CD4-positive, alpha-beta T cell treated with Interleukin-2 at 100 ng/mL for 4 hours (primary cell): ENCODE measurements at regions not wholly inside any gene's neighbourhood (a gene's known extent, or its start where the extent isn't known, plus 50 kb on each side); places are given as distances from the start of the nearest gene placed in this dataset.
"Not testable (repeated sequence)": the region's sequence is repeated elsewhere in the genome, so short reads cannot be mapped to it uniquely, and the experiment has no call there.

Experiments used
- DNase-seq: peaks from one replicate; pipeline ENCODE4 v3.0.0-alpha.2; 2020; ENCODE audit warnings: low spot score

- DNase-seq: no peak
Measured at GRCh38 chr6:97456070-97456469, 173.1 kb upstream of the MMS22L start.

GRCh38 chr6:97459535-97459934 is 176.5 kb upstream of the MMS22L start:
- no peak for DNase-seq

GRCh38 chr6:97459986-97460385 is 177.0 kb upstream of the MMS22L start:
- no peak for DNase-seq

DNA sequence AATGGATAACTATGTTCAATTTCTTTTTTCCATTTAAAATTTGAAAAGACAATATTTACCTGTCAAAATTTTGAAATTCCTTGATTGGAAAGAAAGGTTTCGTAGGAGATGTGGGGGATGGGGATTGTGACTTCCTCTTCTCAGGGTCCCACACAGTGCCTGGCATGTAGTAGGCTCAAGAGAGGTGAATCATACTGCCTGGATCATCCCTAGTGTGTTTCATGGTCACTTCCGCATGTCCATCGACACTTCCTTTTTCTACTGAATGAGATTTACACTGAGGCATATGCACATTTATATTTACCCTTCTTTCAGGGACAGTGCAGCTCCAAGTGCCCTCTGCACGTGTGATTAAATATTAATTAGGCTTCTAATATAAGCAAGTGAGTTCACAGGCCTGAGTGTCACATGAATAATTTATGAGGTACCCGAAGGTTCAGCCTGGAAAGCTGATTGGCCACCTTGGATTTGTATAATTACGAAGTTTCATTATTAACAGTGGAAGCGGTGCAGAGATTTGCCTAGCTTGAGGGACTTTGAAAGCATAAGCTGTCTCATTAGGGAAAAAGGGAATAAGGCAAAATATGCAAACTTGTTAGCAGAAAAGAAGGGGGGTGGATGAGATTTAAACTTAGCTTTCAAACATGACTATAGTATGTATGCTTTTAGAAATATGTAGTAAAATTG is 177.5 kb upstream of the MMS22L start:
- DNase-seq: no peak

GRCh38 chr6:97461218-97461617 is 178.2 kb upstream of the MMS22L start:
- DNase-seq: no peak

GRCh38 chr6:97462031-97462430 is 179.0 kb upstream of the MMS22L start:
- DNase-seq: no peak

- DNase-seq: no peak
Measured at GRCh38 chr6:97462938-97463598, 180.1 kb upstream of the MMS22L start.

- DNase-seq: no peak
Measured at GRCh38 chr6:97465877-97466561, 183.0 kb upstream of the MMS22L start.

GRCh38 chr6:97468981-97469380 is 186.0 kb upstream of the MMS22L start:
- DNase-seq: no peak

- DNase-seq: no peak
Measured at GRCh38 chr6:97469451-97469850, 186.4 kb upstream of the MMS22L start.

DNA sequence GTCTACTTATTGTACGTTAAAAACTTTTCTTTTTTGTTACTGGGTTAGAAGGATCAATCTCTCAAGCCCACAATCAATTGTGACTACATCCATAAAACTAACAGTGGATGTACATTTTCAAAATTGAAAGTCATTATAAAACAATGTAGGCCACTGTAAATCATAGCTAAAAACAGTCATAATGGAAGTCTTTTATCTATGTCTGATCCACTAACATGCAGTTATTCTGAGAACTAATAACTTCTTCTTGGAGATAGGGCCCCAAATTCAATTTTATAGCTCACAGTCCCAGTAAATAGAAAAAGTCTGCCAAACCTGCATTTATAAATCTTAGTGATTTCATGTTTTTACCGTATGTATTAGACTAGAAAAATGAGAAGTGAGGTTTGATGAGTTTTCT is 187.3 kb upstream of the MMS22L start:
- no peak for DNase-seq

- no peak for DNase-seq
Measured at GRCh38 chr6:97473979-97474378, 191.0 kb upstream of the MMS22L start.

DNA sequence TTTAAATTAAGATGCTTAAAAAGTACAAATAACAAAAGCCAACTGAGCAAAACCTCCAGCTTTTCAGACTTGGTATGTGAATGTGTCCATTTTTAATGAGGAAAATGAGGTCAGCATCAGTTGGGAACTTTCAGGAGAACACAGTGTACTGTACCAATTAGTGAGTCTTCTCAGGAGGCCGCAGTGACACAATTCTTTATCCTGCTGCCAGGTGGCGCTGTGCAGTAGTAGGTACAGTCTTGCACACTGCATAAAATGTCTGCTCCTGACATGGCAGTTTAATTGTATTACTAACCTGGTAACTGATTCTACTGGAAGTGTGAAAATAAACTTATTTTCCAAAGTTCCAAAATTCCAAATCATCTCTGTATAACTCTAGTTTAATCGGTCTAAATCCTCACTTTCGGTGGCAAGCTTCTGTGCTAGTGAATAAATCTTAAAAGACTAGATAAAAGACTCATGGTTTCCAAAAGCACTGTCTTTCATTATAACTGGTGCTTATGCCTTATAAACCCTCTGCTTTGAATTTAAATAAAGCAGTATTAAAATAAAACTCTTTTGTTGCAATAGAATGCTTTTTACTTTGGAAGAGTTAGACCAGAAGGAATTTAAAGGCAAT is 214.8 kb upstream of the MMS22L start:
- DNase-seq: peak; percentile 58

- no peak for DNase-seq
Measured at GRCh38 chr6:97501853-97502252, 218.8 kb upstream of the MMS22L start.

DNA sequence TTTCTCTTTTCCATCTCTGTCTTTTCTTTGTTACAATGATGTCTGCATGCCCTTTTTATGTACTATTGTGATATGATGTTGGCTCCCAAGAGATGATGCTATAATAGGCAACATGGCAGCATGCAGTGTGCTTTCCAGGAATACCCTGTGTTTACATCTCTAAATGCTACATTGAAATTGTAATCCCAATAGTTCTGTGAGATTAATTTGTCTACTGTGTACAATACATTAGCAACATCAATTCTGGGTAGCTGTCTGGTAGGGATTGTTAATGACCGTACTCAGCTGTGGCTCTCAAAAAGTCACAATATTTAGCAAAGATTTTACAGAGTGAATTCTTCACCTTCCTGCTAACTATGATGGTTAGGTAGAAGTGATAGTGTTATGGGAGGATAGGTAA is 225.6 kb upstream of the MMS22L start:
- DNase-seq: no peak

- not testable (repeated sequence) for DNase-seq
Measured at GRCh38 chr6:97513260-97513659, 230.2 kb upstream of the MMS22L start.

- no peak for DNase-seq
Measured at GRCh38 chr6:97524811-97525210, 241.8 kb upstream of the MMS22L start.

GRCh38 chr6:97535800-97536199 is 252.8 kb upstream of the MMS22L start:
- no peak for DNase-seq

DNA sequence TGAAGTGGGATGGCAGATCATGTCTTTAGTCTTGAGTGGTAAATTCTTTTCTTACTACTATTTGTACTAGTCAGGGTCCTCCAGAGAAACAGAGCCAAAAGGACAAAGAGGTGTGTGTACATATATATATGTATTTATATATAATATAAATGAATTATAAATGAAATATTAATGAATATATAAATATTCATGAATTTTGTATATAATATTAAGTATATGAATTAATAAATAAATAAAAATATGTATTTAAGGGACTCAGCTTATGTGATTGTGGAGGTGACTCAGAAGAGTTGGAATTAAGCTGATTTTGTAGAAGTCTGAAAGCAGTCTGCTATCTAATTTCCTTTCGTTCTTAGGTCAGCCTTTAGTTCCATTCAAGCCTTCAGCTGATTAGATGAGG is 265.3 kb upstream of the MMS22L start:
- no peak for DNase-seq

- DNase-seq: no peak
Measured at GRCh38 chr6:97557355-97557754, 274.3 kb upstream of the MMS22L start.

GRCh38 chr6:97563529-97563928 is 280.5 kb upstream of the MMS22L start:
- no peak for DNase-seq

- DNase-seq: no peak
Measured at GRCh38 chr6:97572943-97573342, 289.9 kb upstream of the MMS22L start.

- DNase-seq: no peak
Measured at GRCh38 chr6:97586344-97586743, 303.3 kb upstream of the MMS22L start.
